ENCODE measurements at regions not wholly inside any gene's neighbourhood (a gene's known extent, or its start where the extent isn't known, plus 50 kb on each side); places are given as distances from the start of the nearest gene placed in this dataset.

DNA sequence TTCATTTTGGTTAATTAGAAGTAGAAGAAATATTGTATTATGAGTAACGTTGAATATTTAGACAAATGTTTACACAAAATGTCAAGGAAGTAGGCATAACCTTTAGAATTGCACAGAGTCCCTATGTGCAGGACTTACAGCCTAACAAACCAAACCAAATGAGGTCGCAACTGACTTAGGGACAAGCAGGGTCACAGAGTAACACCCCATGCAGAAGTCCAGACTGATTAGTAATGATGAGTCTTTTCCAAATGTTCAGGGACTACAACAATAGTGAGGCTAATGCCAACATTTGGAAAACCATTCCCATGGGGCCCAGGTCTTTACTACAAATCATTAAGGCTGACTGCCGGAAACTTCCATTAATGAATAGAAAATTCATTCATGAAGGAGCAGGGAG, 452.5 kb upstream of the CHAC2 start:
- TF ChIP-seq CTCF (IDR thresholded peaks at IDR 0.05; ENCODE audit: low read depth, low read length, poor library complexity, severe bottlenecking) = no peak
- no peak for TF ChIP-seq EZH2phosphoT487 (IDR thresholded peaks at IDR 0.05; ENCODE audit: borderline replicate concordance, low read length)

Data from DOHH2 (cell line).